ENCODE measurements at regions not wholly inside any gene's neighbourhood (a gene's known extent, or its start where the extent isn't known, plus 50 kb on each side); places are given as distances from the start of the nearest gene placed in this dataset.

DNA sequence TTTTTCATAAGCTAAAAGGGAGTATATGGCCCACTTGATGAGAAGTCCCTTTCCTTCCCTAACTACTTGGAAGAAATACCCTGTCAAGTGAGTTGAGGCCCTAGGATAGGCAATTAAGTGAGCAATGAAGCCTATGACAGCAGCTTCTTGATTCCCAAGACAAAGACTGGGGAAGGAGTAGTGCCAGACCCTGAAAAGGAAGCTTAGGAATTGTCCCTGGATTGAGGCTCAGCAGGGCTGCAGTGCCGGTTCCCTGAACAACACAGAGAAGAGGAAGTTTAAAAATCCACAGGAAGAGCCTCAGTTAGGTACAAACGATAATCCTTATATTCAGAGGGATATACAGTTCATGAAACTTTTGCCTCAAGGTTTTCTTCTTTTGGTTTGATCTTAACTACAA is 61.8 kb upstream of the RAD23B start:
- TF ChIP-seq, protein P1, sequence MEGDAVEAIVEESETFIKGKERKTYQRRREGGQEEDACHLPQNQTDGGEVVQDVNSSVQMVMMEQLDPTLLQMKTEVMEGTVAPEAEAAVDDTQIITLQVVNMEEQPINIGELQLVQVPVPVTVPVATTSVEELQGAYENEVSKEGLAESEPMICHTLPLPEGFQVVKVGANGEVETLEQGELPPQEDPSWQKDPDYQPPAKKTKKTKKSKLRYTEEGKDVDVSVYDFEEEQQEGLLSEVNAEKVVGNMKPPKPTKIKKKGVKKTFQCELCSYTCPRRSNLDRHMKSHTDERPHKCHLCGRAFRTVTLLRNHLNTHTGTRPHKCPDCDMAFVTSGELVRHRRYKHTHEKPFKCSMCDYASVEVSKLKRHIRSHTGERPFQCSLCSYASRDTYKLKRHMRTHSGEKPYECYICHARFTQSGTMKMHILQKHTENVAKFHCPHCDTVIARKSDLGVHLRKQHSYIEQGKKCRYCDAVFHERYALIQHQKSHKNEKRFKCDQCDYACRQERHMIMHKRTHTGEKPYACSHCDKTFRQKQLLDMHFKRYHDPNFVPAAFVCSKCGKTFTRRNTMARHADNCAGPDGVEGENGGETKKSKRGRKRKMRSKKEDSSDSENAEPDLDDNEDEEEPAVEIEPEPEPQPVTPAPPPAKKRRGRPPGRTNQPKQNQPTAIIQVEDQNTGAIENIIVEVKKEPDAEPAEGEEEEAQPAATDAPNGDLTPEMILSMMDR (conservative IDR thresholded peaks at IDR 0.05; ENCODE audit: low read depth, low read length) = no peak
- no peak for TF ChIP-seq EZH2 (IDR thresholded peaks at IDR 0.05; ENCODE audit: borderline replicate concordance, low read depth, low read length, poor library complexity, severe bottlenecking)
